Naive thymus-derived CD4-positive, alpha-beta T cell (primary cell): ENCODE measurements at regions not wholly inside any gene's neighbourhood (a gene's known extent, or its start where the extent isn't known, plus 50 kb on each side); places are given as distances from the start of the nearest gene placed in this dataset.
A peak's percentile ranks its signal among the peaks of the same experiment; 100 is the strongest.
"Not testable (repeated sequence)": the region's sequence is repeated elsewhere in the genome, so short reads cannot be mapped to it uniquely, and the experiment has no call there.

Source experiments
- ATAC-seq: fragments of 150-1000 bp; cut with Tn5 transposase; 2 replicates; pipeline ENCODE4 v1.10.0; 2021; ENCODE audit warnings: mild to moderate bottlenecking, moderate library complexity
- CTCF ChIA-PET: fragments of 350-600 bp; sonication (Branson Sonifier 250); formaldehyde crosslinking; loops from one replicate; lab custom pipeline; 2021; ENCODE audit warnings: antibody characterized with exemption; lab: Charles Lee
- POLR2A ChIA-PET: fragments of 350-600 bp; sonication (Branson Sonifier 250); formaldehyde crosslinking; loops from one replicate; lab custom pipeline; 2021; ENCODE audit warnings: antibody characterized with exemption, inconsistent platforms; lab: Charles Lee
- DNase-seq, 9 donors: peaks; one replicate each; pipeline versions ENCODE4 v3.0.0 to v3.0.0-alpha.2; 2020 to 2022; ENCODE audit warnings: mixed read lengths in 1 of 9
- H3K27ac ChIP-seq: one replicate; pipeline ENCODE4 v1.7.0; 2013; ENCODE audit warnings: mild to moderate bottlenecking, low read depth, low read length, moderate library complexity
- H3K27me3 ChIP-seq, 2 donors: one replicate each; pipeline ENCODE4 v1.7.0; 2013; ENCODE audit warnings: low read length in 2 of 2, mild to moderate bottlenecking in 2 of 2, moderate library complexity in 2 of 2; ENCODE audit not compliant: control insufficient read depth in 2 of 2, insufficient read depth in 2 of 2
- H3K36me3 ChIP-seq, 3 experiments: 1 replicate in 2 of 3; 2 replicates in 1 of 3; pipeline ENCODE4 v1.7.0; 2013; ENCODE audit warnings: low read length in 3 of 3, mild to moderate bottlenecking in 3 of 3, moderate library complexity in 1 of 3; ENCODE audit not compliant: insufficient read depth in 3 of 3, control insufficient read depth in 2 of 3
- H3K4me1 ChIP-seq, 2 donors: one replicate each; pipeline ENCODE4 v1.7.0; 2013; ENCODE audit warnings: low read length in 2 of 2, mild to moderate bottlenecking in 2 of 2, moderate library complexity in 1 of 2; ENCODE audit not compliant: control insufficient read depth in 2 of 2, insufficient read depth in 2 of 2
- H3K4me3 ChIP-seq: 2 replicates; pipeline ENCODE4 v1.7.0; 2013; ENCODE audit warnings: mild to moderate bottlenecking, low read length
- H3K9me3 ChIP-seq, 3 experiments: 1 replicate in 2 of 3; 2 replicates in 1 of 3; pipeline ENCODE4 v1.7.0; 2013; ENCODE audit warnings: low read length in 3 of 3; ENCODE audit not compliant: control insufficient read depth in 2 of 3
- H3K27ac Mint-ChIP-seq, 9 donors: one replicate each; pipeline ENCODE4 v1.8.0; 2020 to 2022; ENCODE audit warnings: mixed read lengths in 9 of 9, mild to moderate bottlenecking in 8 of 9, moderate library complexity in 5 of 9, inconsistent platforms in 2 of 9
- H3K27me3 Mint-ChIP-seq, 5 donors: one replicate each; pipeline ENCODE4 v1.8.0; 2021 to 2022; ENCODE audit warnings: mixed read lengths in 5 of 5, mild to moderate bottlenecking in 1 of 5
- H3K36me3 Mint-ChIP-seq, 5 donors: one replicate each; pipeline ENCODE4 v1.8.0; 2020 to 2022; ENCODE audit warnings: mixed read lengths in 5 of 5, mild to moderate bottlenecking in 3 of 5, inconsistent platforms in 1 of 5
- H3K4me1 Mint-ChIP-seq, 7 donors: one replicate each; pipeline ENCODE4 v1.8.0; 2020 to 2022; ENCODE audit warnings: mixed read lengths in 7 of 7, mild to moderate bottlenecking in 3 of 7, inconsistent platforms in 1 of 7
- H3K4me3 Mint-ChIP-seq, 10 donors: one replicate each; pipeline ENCODE4 v1.8.0; 2020 to 2022; ENCODE audit warnings: mild to moderate bottlenecking in 10 of 10, mixed read lengths in 10 of 10, moderate library complexity in 6 of 10, inconsistent platforms in 2 of 10
- H3K9me3 Mint-ChIP-seq, 11 donors: one replicate each; pipeline ENCODE4 v1.8.0; 2020 to 2022; ENCODE audit warnings: mixed read lengths in 11 of 11, mild to moderate bottlenecking in 4 of 11, inconsistent platforms in 1 of 11, moderate library complexity in 1 of 11
- intact Hi-C, 2 donors: fragments of 100-400 bp; cut with micrococcal nuclease; formaldehyde crosslinking; loops; one replicate each; pipeline ENCODE4 v1.15.1; 2023

DNA sequence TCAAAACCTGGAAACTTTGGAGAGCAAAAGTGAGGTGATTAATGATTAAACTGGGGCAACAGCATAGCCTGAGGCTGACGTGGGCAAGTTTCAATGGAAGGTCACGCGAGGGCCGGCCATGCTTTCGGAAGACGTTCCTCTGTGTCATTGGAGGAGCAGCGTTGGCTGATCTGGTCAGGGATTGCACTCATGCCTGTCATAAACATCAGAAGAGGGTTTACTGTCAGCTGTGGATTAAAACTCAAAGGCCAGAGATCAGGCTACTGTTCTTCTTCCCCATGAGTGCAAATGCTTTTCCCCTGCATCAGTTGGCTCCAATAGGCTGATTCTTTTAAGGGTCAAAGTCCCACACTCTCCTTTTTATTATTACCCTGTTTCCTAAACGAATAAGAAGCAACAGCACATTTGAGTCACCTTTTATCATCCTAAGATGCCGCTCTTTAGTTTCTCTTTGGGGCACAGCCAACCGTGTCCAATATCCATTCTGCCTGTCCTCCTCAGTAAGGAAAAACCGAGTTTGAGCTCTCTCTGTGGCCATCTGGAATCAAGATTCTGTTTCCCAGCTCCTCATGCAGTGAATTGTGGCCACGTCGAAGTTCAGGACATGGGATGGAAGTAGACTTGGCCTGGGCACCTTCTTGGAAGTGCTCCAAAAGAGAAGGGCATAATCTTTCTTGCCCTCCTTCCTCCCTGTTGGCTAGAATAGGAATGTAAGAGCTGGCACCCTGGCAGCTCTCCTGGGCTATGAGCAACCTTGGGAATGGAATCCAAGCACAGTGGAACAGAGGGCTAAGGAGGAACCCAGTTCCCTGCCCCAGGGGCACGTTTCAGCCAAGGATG, 62.5 kb upstream of the INSIG1 start:
- DNase-seq = no peak
- no peaks in the 10 kb centered on the region for H3K36me3 ChIP-seq
- no peaks in the 10 kb centered on the region for H3K9me3 Mint-ChIP-seq
- intact Hi-C loops = loop anchor here in 1 of 2 donors (1.0 kb wide), 1 partner anchor 110 kb away; no protein-coding TSS in a partner anchor
- H3K4me3 Mint-ChIP-seq = no peak overlapping the region
- POLR2A ChIA-PET = interaction anchor here (1.0 kb wide), 1 partner anchor 62 kb away, joined by 3 read pairs; the partner anchor contains the start of gene INSIG1
- H3K9me3 ChIP-seq = no peaks in the 10 kb centered on the region
- CTCF ChIA-PET = interaction anchor here (0.6 to 1.0 kb wide), 2 partner anchors 46 to 243 kb away, joined by 3 read pairs; no protein-coding TSS in a partner anchor
- no peak overlapping the region for H3K27ac ChIP-seq
- H3K27me3 ChIP-seq = no peaks in the 10 kb centered on the region
- H3K4me1 ChIP-seq = no peaks in the 10 kb centered on the region
- no peak for ATAC-seq
- H3K27ac Mint-ChIP-seq = no peak overlapping the region
- peaks cover 0 to 9% (median 0%) of the 10 kb centered on the region in 7 donors for H3K4me1 Mint-ChIP-seq
- H3K27me3 Mint-ChIP-seq = peaks cover 4 to 34% (median 19%) of the 10 kb centered on the region in 5 donors
- H3K36me3 Mint-ChIP-seq = no peaks in the 10 kb centered on the region
- no peak overlapping the region for H3K4me3 ChIP-seq

DNA sequence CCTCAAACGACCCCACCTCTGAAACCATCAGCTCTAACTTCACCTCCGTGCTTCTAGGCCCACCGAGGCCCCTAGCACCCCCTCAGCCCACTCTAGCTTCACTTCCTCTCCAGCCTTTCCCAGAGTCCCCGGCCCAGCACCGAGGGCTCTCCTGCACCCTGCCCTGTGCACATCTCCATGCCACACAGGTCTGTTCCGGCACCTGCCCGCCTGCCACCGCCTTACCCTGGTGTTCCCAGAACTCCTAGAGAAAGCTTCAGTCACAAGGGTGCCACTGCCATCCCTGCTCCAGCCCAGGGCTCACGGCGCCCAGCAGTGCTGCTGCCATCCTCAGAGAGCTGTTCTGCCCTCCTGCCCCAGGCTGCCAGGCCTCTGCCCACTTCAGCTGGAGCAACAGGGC, 61.3 kb upstream of the INSIG1 start:
- intact Hi-C loops = no loop called here
- ChIA-PET CTCF (no interaction called here), POLR2A (interaction anchor here (1.0 kb wide), 1 partner anchor 61 kb away, joined by 3 read pairs; the partner anchor contains the start of gene INSIG1)

GRCh38 chr7:155237297-155237696, 60.4 kb upstream of the INSIG1 start:
- H3K9me3 Mint-ChIP-seq = no peaks in the 10 kb centered on the region

More for the DNA sequence above, 61.3 kb upstream of the INSIG1 start:
- H3K4me1 Mint-ChIP-seq = peaks cover 0 to 9% (median 0%) of the 10 kb centered on the region in 7 donors
- H3K9me3 Mint-ChIP-seq = no peaks in the 10 kb centered on the region
- H3K27ac Mint-ChIP-seq = no peak overlapping the region
- DNase-seq = no peak
- no peaks in the 10 kb centered on the region for H3K4me1 ChIP-seq
- H3K27me3 ChIP-seq = no peaks in the 10 kb centered on the region
- H3K4me3 Mint-ChIP-seq = no peak overlapping the region
- peaks cover 4 to 34% (median 19%) of the 10 kb centered on the region in 5 donors for H3K27me3 Mint-ChIP-seq
- no peaks in the 10 kb centered on the region for H3K36me3 ChIP-seq
- H3K27ac ChIP-seq = no peak overlapping the region
- no peaks in the 10 kb centered on the region for H3K9me3 ChIP-seq
- no peak overlapping the region for H3K4me3 ChIP-seq
- no peak for ATAC-seq
- H3K36me3 Mint-ChIP-seq = no peaks in the 10 kb centered on the region

GRCh38 chr7:155237730-155238129, 59.9 kb upstream of the INSIG1 start:
- peaks cover 0 to 9% (median 0%) of the 10 kb centered on the region in 7 donors for H3K4me1 Mint-ChIP-seq
- no peak for DNase-seq
- CTCF ChIA-PET = no interaction called here

More at GRCh38 chr7:155237297-155237696, 60.4 kb upstream of the INSIG1 start:
- Mint-ChIP-seq H3K36me3 (no peaks in the 10 kb centered on the region), H3K27me3 (peaks cover 4 to 38% (median 19%) of the 10 kb centered on the region in 5 donors), H3K4me1 (peaks cover 0 to 9% (median 0%) of the 10 kb centered on the region in 7 donors), H3K4me3 (no peak overlapping the region), H3K27ac (peak overlapping the region in 2 of 9 donors; percentile 50 to 64)
- Histone ChIP-seq H3K4me1 (no peaks in the 10 kb centered on the region), H3K9me3 (no peaks in the 10 kb centered on the region), H3K4me3 (no peak overlapping the region), H3K27me3 (no peaks in the 10 kb centered on the region), H3K27ac (no peak overlapping the region), H3K36me3 (no peaks in the 10 kb centered on the region)
- no peak for DNase-seq
- CTCF ChIA-PET = no interaction called here
- POLR2A ChIA-PET = no interaction called here
- intact Hi-C loops = no loop called here
- ATAC-seq = no peak

GRCh38 chr7:155239431-155240087, 58.1 kb upstream of the INSIG1 start:
- not testable (repeated sequence) for H3K27ac Mint-ChIP-seq, DNase-seq

More at GRCh38 chr7:155237730-155238129, 59.9 kb upstream of the INSIG1 start:
- Histone ChIP-seq H3K36me3 (no peaks in the 10 kb centered on the region), H3K9me3 (no peaks in the 10 kb centered on the region), H3K4me1 (no peaks in the 10 kb centered on the region), H3K27me3 (no peaks in the 10 kb centered on the region), H3K27ac (no peak overlapping the region), H3K4me3 (no peak overlapping the region)
- ATAC-seq = no peak
- H3K27ac Mint-ChIP-seq = no peak overlapping the region
- no peaks in the 10 kb centered on the region for H3K9me3 Mint-ChIP-seq
- intact Hi-C loops = no loop called here
- peaks cover 4 to 38% (median 19%) of the 10 kb centered on the region in 5 donors for H3K27me3 Mint-ChIP-seq
- no peak overlapping the region for H3K4me3 Mint-ChIP-seq
- H3K36me3 Mint-ChIP-seq = no peaks in the 10 kb centered on the region
- POLR2A ChIA-PET = no interaction called here

DNA sequence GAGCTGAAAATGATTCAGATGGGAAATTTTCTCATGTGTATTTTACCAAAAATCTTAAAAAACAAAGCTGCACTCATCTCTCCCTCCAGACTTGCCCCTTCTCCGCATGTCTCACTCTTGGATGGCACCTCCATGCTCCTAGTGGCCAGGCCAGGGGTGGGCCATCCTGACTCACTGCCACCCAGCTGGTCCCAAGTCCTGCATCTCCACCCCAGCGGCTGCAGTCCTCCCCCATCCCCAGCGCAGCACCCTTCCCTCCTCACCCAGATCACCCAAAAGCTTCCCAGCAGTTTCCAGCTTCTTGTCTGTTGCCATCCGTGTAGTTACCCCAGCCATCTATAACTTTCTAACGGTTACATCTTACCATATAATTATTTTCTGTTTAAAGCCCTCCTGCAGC, 53.0 kb upstream of the INSIG1 start:
- Mint-ChIP-seq H3K4me3 (no peak overlapping the region), H3K36me3 (no peaks in the 10 kb centered on the region), H3K27ac (no peak overlapping the region), H3K27me3 (peaks cover 0 to 18% (median 4%) of the 10 kb centered on the region in 5 donors), H3K9me3 (peaks cover 0 to 6% (median 2%) of the 10 kb centered on the region in 11 donors), H3K4me1 (peaks cover 0 to under 1% (median 0%) of the 10 kb centered on the region in 7 donors)
- ChIA-PET CTCF (no interaction called here), POLR2A (interaction anchor here (1.4 kb wide), 1 partner anchor 52 kb away, joined by 3 read pairs; no protein-coding TSS in a partner anchor)
- Histone ChIP-seq H3K4me1 (no peaks in the 10 kb centered on the region), H3K27ac (no peak overlapping the region), H3K4me3 (no peak overlapping the region), H3K9me3 (no peaks in the 10 kb centered on the region), H3K36me3 (no peaks in the 10 kb centered on the region), H3K27me3 (no peaks in the 10 kb centered on the region)
- ATAC-seq = no peak
- no peak for DNase-seq
- intact Hi-C loops = no loop called here

More at GRCh38 chr7:155239431-155240087, 58.1 kb upstream of the INSIG1 start:
- H3K27me3 Mint-ChIP-seq = peaks cover 4 to 43% (median 19%) of the 10 kb centered on the region in 5 donors
- H3K4me1 ChIP-seq, H3K27me3 ChIP-seq, H3K27ac ChIP-seq, H3K36me3 ChIP-seq, H3K36me3 Mint-ChIP-seq, H3K9me3 ChIP-seq, intact Hi-C loops, CTCF ChIA-PET, H3K9me3 Mint-ChIP-seq, H3K4me3 Mint-ChIP-seq, H3K4me3 ChIP-seq, H3K4me1 Mint-ChIP-seq, POLR2A ChIA-PET, ATAC-seq: not testable (repeated sequence)
